Gastroesophageal sphincter (tissue), 4 donors: ENCODE measurements at regions not wholly inside any gene's neighbourhood (a gene's known extent, or its start where the extent isn't known, plus 50 kb on each side); places are given as distances from the start of the nearest gene placed in this dataset.
A peak's percentile ranks its signal among the peaks of the same experiment; 100 is the strongest.

Experiments
- ATAC-seq: fragments of 150-250 bp; one replicate; pipeline ENCODE4 v1.9.1; 2016; ENCODE audit warnings: mild to moderate bottlenecking, moderate library complexity
- H3K27ac ChIP-seq, 4 donors: fragments of 200-600 bp; sonication (generic) in 3 of 4; 1 replicate in 3 of 4; 2 replicates in 1 of 4; pipeline ENCODE4 v1.5.1; 2016 to 2019
- H3K27me3 ChIP-seq: fragments of 200-600 bp; sonication (generic); one replicate; pipeline ENCODE4 v1.5.1; 2019
- H3K36me3 ChIP-seq, 2 donors: fragments of 200-600 bp; sonication (generic); one replicate each; pipeline ENCODE4 v1.5.1; 2019; ENCODE audit warnings: control low read depth in 1 of 2
- H3K4me1 ChIP-seq, 3 donors: fragments of 200-600 bp; sonication (generic); 1 replicate in 2 of 3; 2 replicates in 1 of 3; pipeline ENCODE4 v1.5.1; 2016 to 2019; ENCODE audit warnings: control low read depth in 2 of 3
- H3K4me3 ChIP-seq, 2 donors: fragments of 200-600 bp; sonication (generic); one replicate each; pipeline ENCODE4 v1.5.1; 2019; ENCODE audit warnings: mild to moderate bottlenecking in 1 of 2, moderate library complexity in 1 of 2
- H3K9me3 ChIP-seq, 3 donors: fragments of 200-600 bp; sonication (generic); one replicate each; pipeline ENCODE4 v1.5.1; 2017 to 2019; ENCODE audit warnings: control low read depth in 2 of 3
- CTCF ChIP-seq, 4 experiments: fragments of 200-600 bp in 2 of 4; fragments of 450-650 bp in 2 of 4; sonication (generic) in 1 of 4; IDR thresholded peaks; one replicate each; pipeline ENCODE4 v1.5.1; 2017 to 2019; ENCODE audit warnings: antibody characterized with exemption in 4 of 4, mild to moderate bottlenecking in 2 of 4, moderate library complexity in 2 of 4
- EP300 ChIP-seq: sonication (generic); formaldehyde crosslinking; IDR thresholded peaks from one replicate; pipeline ENCODE4 v1.6.1; 2017; ENCODE audit warnings: antibody characterized with exemption, mild to moderate bottlenecking
- POLR2A ChIP-seq, 2 donors: fragments of 450-650 bp; IDR thresholded peaks; one replicate each; pipeline ENCODE4 v1.6.1; 2017; ENCODE audit warnings: antibody characterized with exemption in 2 of 2, mild to moderate bottlenecking in 2 of 2, moderate library complexity in 1 of 2
- POLR2AphosphoS5 ChIP-seq: sonication (generic); formaldehyde crosslinking; IDR thresholded peaks from one replicate; pipeline ENCODE4 v1.6.1; 2017; ENCODE audit warnings: antibody characterized with exemption
- WGBS, 2 donors: methylation state at CpG; one replicate each; pipeline ENCODE4 v1.1.5; 2018; ENCODE audit warnings: low coverage in 1 of 2; 5-methylcytosine and 5-hydroxymethylcytosine counted together

- no peaks in the 10 kb centered on the region for H3K36me3 ChIP-seq
- no peaks in the 10 kb centered on the region for H3K9me3 ChIP-seq
- H3K4me3 ChIP-seq, result no peak overlapping the region
- H3K27me3 ChIP-seq, result no peaks in the 10 kb centered on the region
- H3K27ac ChIP-seq, result peak overlapping the region in 3 of 4 donors; percentile 55 to 70 (median 64)
- ATAC-seq, result peak; percentile 54
- H3K4me1 ChIP-seq, result peaks cover 0 to 17% (median 0%) of the 10 kb centered on the region in 3 donors
- peak; percentile 25 to 28 for TF ChIP-seq POLR2A (IDR thresholded peaks at IDR 0.05)
- no peak for TF ChIP-seq POLR2AphosphoS5
- WGBS, 2 donors, result 68 to 81% methylated on average over 8 to 10 of the region's 36 CpGs
These were observed 55.2 kb downstream of the FOS start for GRCh38 chr14:75333606-75334548.

GRCh38 chr14:75334549-75335051 lies 56.0 kb downstream of the FOS start:
- no peak for TF ChIP-seq CTCF (IDR thresholded peaks at IDR 0.05)
- no peak for TF ChIP-seq EP300
- no peak for TF ChIP-seq POLR2A (IDR thresholded peaks at IDR 0.05)
- TF ChIP-seq POLR2AphosphoS5, result no peak
- no peaks in the 10 kb centered on the region for H3K36me3 ChIP-seq
- peak; percentile 27 for ATAC-seq

GRCh38 chr14:75335571-75335970 lies 56.9 kb downstream of the FOS start:
- Histone ChIP-seq H3K27ac (peak overlapping the region in 2 of 4 donors; percentile 64 to 70), H3K36me3 (no peaks in the 10 kb centered on the region), H3K9me3 (no peaks in the 10 kb centered on the region), H3K4me3 (no peak overlapping the region), H3K27me3 (no peaks in the 10 kb centered on the region), H3K4me1 (peaks cover 0 to 34% (median 0%) of the 10 kb centered on the region in 3 donors)
- 79 to 97% methylated on average over 6 of the region's 6 CpGs for WGBS, 2 donors
- ATAC-seq, result no peak
- TF ChIP-seq POLR2AphosphoS5 (no peak), CTCF (IDR thresholded peaks at IDR 0.05) (no peak), EP300 (no peak), POLR2A (IDR thresholded peaks at IDR 0.05) (no peak)

More at GRCh38 chr14:75334549-75335051, 56.0 kb downstream of the FOS start:
- Histone ChIP-seq H3K4me1 (peaks cover 0 to 24% (median 0%) of the 10 kb centered on the region in 3 donors), H3K9me3 (no peaks in the 10 kb centered on the region), H3K27ac (peak overlapping the region in 3 of 4 donors; percentile 55 to 70 (median 64)), H3K27me3 (no peaks in the 10 kb centered on the region), H3K4me3 (peak overlapping the region in 1 of 2 donors; percentile 6)
- WGBS, 2 donors, result 43 to 60% methylated on average over 9 to 10 of the region's 10 CpGs

DNA sequence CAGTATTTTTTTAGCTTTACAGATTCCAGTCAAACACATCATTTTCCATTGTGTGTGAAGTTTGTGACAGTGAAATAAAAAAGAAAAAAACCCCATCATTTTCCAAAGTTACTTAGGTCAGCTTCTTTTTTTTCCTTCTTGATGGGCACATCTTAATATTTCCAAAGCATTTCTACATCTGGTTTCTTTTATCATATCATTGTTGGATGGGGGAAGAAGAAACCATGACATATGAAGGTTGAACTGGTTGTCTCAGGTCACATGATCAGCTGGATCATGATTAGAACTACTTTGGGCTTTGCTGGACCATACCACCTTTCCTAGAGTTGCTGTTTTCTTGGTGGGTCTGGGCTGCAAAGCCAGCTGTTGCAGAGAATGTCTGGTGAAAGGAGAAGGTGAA lies 59.8 kb downstream of the FOS start:
- no peaks in the 10 kb centered on the region for H3K36me3 ChIP-seq
- no peaks in the 10 kb centered on the region for H3K27me3 ChIP-seq
- peaks cover 0 to 50% (median 0%) of the 10 kb centered on the region in 3 donors for H3K4me1 ChIP-seq
- H3K9me3 ChIP-seq, result no peaks in the 10 kb centered on the region
- no peak for ATAC-seq
- H3K4me3 ChIP-seq, result no peak overlapping the region
- H3K27ac ChIP-seq, result no peak overlapping the region
- TF ChIP-seq POLR2AphosphoS5, result no peak
- no peak for TF ChIP-seq POLR2A (IDR thresholded peaks at IDR 0.05)
- TF ChIP-seq EP300, result no peak
- no peak for TF ChIP-seq CTCF (IDR thresholded peaks at IDR 0.05)

GRCh38 chr14:75339059-75339458 lies 60.4 kb downstream of the FOS start:
- Histone ChIP-seq H3K27ac (no peak overlapping the region), H3K27me3 (no peaks in the 10 kb centered on the region), H3K4me3 (no peak overlapping the region), H3K36me3 (no peaks in the 10 kb centered on the region), H3K4me1 (peaks cover 0 to 44% (median 0%) of the 10 kb centered on the region in 3 donors), H3K9me3 (no peaks in the 10 kb centered on the region)
- peak; percentile 7 for ATAC-seq
- TF ChIP-seq EP300 (no peak), POLR2AphosphoS5 (peak; percentile 15)
- WGBS, 2 donors, result 33 to 86% methylated on average over 4 of the region's 4 CpGs
